Keratinocyte (primary cell): ENCODE measurements at regions not wholly inside any gene's neighbourhood (a gene's known extent, or its start where the extent isn't known, plus 50 kb on each side); places are given as distances from the start of the nearest gene placed in this dataset.

Source experiments
- CTCF ChIP-seq, 3 experiments: IDR thresholded peaks in 1 of 3; conservative IDR thresholded peaks in 1 of 3; optimal IDR thresholded peaks in 1 of 3; 2 replicates in 2 of 3; 3 replicates in 1 of 3; pipeline versions ENCODE3 to v1.5.1; 2011; ENCODE audit warnings: low read length in 3 of 3, mild to moderate bottlenecking in 3 of 3, moderate library complexity in 2 of 3, control low read depth in 1 of 3, inconsistent platforms in 1 of 3; ENCODE audit not compliant: insufficient read depth in 2 of 3; ENCODE audit errors: extremely low read depth in 1 of 3
- EZH2 ChIP-seq: IDR thresholded peaks from one replicate; pipeline ENCODE4 v1.6.1; 2012; ENCODE audit warnings: inconsistent platforms, mild to moderate bottlenecking, low read length, moderate library complexity

GRCh38 chr2:155393406-155393805, 694.9 kb downstream of the KCNJ3 start:
- TF ChIP-seq CTCF (optimal IDR thresholded peaks at IDR 0.05 in 1 of 3, IDR thresholded peaks at IDR 0.05 in 1 of 3, conservative IDR thresholded peaks at IDR 0.05 in 1 of 3; ENCODE audit: extremely low read depth in 1 of 3, insufficient read depth in 2 of 3, low read length in 3 of 3), result no peak
- TF ChIP-seq EZH2, result no peak
